AG04449 (cell line): ENCODE measurements at regions not wholly inside any gene's neighbourhood (a gene's known extent, or its start where the extent isn't known, plus 50 kb on each side); places are given as distances from the start of the nearest gene placed in this dataset.

ENCODE experiments used
- CTCF ChIA-PET: fragments of 350-600 bp; formaldehyde crosslinking; extraction: SDS; loops from one replicate; lab custom pipeline; 2021; ENCODE audit warnings: antibody characterized with exemption; lab: Yijun Ruan, JAX
- POLR2A ChIA-PET: fragments of 400-600, 350-600 bp; formaldehyde crosslinking; extraction: SDS; loops from one replicate; lab custom pipeline; 2020; ENCODE audit warnings: antibody characterized with exemption, inconsistent platforms; lab: Yijun Ruan, JAX
- DNase-seq: peaks from one replicate; pipeline ENCODE4 v3.0.0-alpha.2; 2010; ENCODE audit warnings: low read depth, low spot score
- H3K4me3 ChIP-seq: 2 replicates; pipeline ENCODE4 v1.5.1; 2011; ENCODE audit warnings: low read depth, mild to moderate bottlenecking, control low read depth, low read length
- TF ChIP-seq, protein P1 (sequence below): IDR thresholded peaks from one replicate; pipeline ENCODE4 v1.5.1; 2011; ENCODE audit warnings: mild to moderate bottlenecking, moderate library complexity, low read length, control low read depth, inconsistent platforms; ENCODE audit not compliant: insufficient read depth; ENCODE audit errors: missing control alignments

DNA sequence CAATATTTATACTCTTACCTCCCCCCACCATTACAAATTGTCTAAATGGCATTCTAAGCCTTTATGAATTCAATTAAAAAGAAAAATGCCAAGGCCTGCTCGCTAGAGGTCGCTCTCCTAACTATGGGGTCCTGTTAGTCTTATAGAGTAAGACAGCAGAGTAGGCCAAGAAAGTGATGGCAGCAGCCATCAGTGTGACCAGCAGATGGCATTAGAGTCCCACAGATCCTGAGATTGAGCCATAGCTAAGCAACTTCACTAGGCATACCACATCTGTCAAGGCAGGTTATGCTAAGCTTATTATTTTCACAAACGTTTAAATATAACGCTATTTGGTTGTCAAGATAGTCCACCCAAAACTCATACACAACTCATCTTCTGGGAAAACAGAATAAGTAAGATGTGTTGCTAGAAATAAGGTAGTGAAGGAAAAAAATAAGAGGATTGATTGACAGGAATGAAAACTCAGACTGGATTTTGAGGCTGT, 57.6 kb upstream of the SCAF8 start:
- POLR2A ChIA-PET: no interaction called here
- CTCF ChIA-PET: interaction anchor here (0.5 to 6.4 kb wide), 63 partner anchors 9 to 819 kb away, joined by 3 to 264 read pairs (median 4); partner anchors contain the start of gene TFB1M
- no peak overlapping the region for H3K4me3 ChIP-seq

DNA sequence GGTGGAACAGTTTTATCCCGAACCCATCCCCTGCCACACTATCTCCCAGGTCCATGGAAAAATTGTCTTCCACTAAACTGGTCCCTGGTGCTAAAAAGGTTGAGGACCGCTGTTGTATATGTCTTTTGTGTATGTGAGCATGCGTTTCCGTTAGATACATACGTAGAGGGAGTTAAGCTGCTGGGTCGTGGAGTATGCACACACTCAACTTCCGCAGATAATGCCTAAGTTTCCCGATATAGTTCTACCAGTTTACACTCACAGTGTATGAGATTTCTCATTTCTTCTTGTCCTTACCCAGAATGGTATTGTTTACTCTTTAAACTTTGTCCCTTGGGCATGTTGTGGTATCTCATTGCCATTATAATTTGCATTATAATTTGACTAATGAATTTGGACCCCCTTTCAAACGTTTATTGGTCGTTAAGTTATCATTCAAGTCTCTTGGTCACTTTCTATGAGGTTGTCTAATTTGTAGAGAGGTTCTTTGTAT, 50.5 kb upstream of the SCAF8 start:
- ChIA-PET CTCF (interaction anchor here (0.8 to 3.4 kb wide), 5 partner anchors 8 to 185 kb away, joined by 3 to 36 read pairs (median 4); no protein-coding TSS in a partner anchor), POLR2A (interaction anchor here (1.1 kb wide), 1 partner anchor 12 kb away, joined by 3 read pairs; no protein-coding TSS in a partner anchor)
- H3K4me3 ChIP-seq: no peak overlapping the region
- TF ChIP-seq, protein P1, sequence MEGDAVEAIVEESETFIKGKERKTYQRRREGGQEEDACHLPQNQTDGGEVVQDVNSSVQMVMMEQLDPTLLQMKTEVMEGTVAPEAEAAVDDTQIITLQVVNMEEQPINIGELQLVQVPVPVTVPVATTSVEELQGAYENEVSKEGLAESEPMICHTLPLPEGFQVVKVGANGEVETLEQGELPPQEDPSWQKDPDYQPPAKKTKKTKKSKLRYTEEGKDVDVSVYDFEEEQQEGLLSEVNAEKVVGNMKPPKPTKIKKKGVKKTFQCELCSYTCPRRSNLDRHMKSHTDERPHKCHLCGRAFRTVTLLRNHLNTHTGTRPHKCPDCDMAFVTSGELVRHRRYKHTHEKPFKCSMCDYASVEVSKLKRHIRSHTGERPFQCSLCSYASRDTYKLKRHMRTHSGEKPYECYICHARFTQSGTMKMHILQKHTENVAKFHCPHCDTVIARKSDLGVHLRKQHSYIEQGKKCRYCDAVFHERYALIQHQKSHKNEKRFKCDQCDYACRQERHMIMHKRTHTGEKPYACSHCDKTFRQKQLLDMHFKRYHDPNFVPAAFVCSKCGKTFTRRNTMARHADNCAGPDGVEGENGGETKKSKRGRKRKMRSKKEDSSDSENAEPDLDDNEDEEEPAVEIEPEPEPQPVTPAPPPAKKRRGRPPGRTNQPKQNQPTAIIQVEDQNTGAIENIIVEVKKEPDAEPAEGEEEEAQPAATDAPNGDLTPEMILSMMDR: no peak
- DNase-seq: no peak

More for the DNA sequence above, 57.6 kb upstream of the SCAF8 start:
- DNase-seq: peak; percentile 88
- TF ChIP-seq, protein P1: peak; percentile 88
